Activated CD8-positive, alpha-beta T cell treated with anti-CD3 and anti-CD28 coated beads for 36 hours (primary cell): ENCODE measurements at regions not wholly inside any gene's neighbourhood (a gene's known extent, or its start where the extent isn't known, plus 50 kb on each side); places are given as distances from the start of the nearest gene placed in this dataset.

Experiments
- ATAC-seq: fragments of 200-7000 bp; cut with Tn5 transposase; one replicate; pipeline ENCODE4 v1.10.0; 2021; ENCODE audit warnings: mild to moderate bottlenecking, moderate library complexity
- CTCF ChIA-PET: fragments of 350-600 bp; sonication (Branson Sonifier 250); formaldehyde crosslinking; loops from one replicate; lab custom pipeline; 2021; ENCODE audit warnings: antibody characterized with exemption; lab: Charles Lee
- POLR2A ChIA-PET: fragments of 350-600 bp; sonication (Branson Sonifier 250); formaldehyde crosslinking; loops from one replicate; lab custom pipeline; 2021; ENCODE audit warnings: antibody characterized with exemption; lab: Charles Lee
- DNase-seq: peaks from one replicate; pipeline ENCODE4 v3.0.0-alpha.2; 2020
- H3K27ac Mint-ChIP-seq: one replicate; pipeline ENCODE4 v1.8.0; 2021; ENCODE audit warnings: mild to moderate bottlenecking, mixed read lengths
- H3K27me3 Mint-ChIP-seq: one replicate; pipeline ENCODE4 v1.8.0; 2021; ENCODE audit warnings: mixed read lengths
- H3K36me3 Mint-ChIP-seq: one replicate; pipeline ENCODE4 v1.8.0; 2021; ENCODE audit warnings: low read depth, mixed read lengths
- H3K4me1 Mint-ChIP-seq: one replicate; pipeline ENCODE4 v1.8.0; 2021; ENCODE audit warnings: low read depth, mixed read lengths
- H3K4me3 Mint-ChIP-seq: one replicate; pipeline ENCODE4 v1.8.0; 2021; ENCODE audit warnings: mild to moderate bottlenecking, moderate library complexity, mixed read lengths
- H3K9me3 Mint-ChIP-seq: one replicate; pipeline ENCODE4 v1.8.0; 2021; ENCODE audit warnings: mixed read lengths
- CTCF ChIP-seq: fragments of 200-600 bp; IDR thresholded peaks from one replicate; pipeline ENCODE4 v1.8.0; 2022; ENCODE audit warnings: antibody characterized with exemption, mild to moderate bottlenecking
- intact Hi-C: fragments of 100-400 bp; cut with micrococcal nuclease; formaldehyde crosslinking; loops from one replicate; pipeline ENCODE4 v1.10.0; 2022

GRCh38 chr5:74015716-74016115 lies 389.7 kb downstream of the ARHGEF28 start:
- ATAC-seq (no peak), DNase-seq (no peak)
- no peak overlapping the region for H3K27ac Mint-ChIP-seq
- no peaks in the 10 kb centered on the region for H3K9me3 Mint-ChIP-seq
- ChIA-PET CTCF (interaction anchor here (0.9 kb wide), 1 partner anchor 24 kb away, joined by 3 read pairs; no protein-coding TSS in a partner anchor), POLR2A (no interaction called here)
- no peak for TF ChIP-seq CTCF
- no peaks in the 10 kb centered on the region for H3K36me3 Mint-ChIP-seq
- intact Hi-C loops = no loop called here
- no peak overlapping the region for H3K4me3 Mint-ChIP-seq
- no peaks in the 10 kb centered on the region for H3K4me1 Mint-ChIP-seq
- peaks cover 7% of the 10 kb centered on the region for H3K27me3 Mint-ChIP-seq

DNA sequence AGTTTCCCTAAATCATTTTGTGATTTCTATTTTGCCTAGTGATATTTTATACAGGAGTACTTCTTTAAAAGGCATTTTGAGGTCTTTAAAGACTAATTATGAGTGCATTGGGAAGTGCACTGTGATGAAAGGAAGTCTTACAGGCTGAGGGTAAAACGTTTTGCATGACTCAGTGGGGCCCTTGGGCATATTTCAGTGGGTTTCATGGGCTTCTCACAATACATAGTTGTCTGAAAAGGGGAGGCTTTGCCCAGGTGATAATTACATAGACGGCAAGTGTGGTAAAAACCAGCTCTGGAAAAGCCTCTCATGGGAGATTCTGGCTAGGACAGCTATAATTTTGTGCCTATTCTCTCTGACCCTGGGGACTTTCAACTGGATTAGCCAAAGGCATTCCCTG lies 387.2 kb downstream of the ARHGEF28 start:
- intact Hi-C loops = no loop called here
- no peaks in the 10 kb centered on the region for H3K4me1 Mint-ChIP-seq
- CTCF ChIA-PET = no interaction called here

DNA sequence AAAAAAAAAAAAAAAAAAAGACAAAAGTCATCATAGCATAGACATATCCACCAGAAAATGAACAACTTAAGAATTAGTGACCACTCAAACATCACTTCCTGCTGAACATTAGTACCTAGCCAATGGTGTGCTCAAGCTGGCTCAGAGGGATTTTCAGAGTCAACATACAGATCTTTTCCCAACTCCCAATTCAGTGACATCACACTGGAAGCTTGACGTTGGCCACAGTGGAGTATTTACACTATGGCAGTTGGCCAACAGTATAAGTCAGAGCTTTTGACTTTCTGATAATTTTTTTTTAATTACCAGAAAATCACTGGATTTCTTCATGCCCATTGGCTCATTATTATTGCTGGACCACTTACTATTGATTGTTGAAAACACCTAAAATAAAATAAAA lies 383.5 kb downstream of the ARHGEF28 start:
- Mint-ChIP-seq H3K9me3 (no peaks in the 10 kb centered on the region), H3K27ac (no peak overlapping the region), H3K36me3 (no peaks in the 10 kb centered on the region), H3K4me1 (no peaks in the 10 kb centered on the region), H3K4me3 (no peak overlapping the region), H3K27me3 (peaks cover 21% of the 10 kb centered on the region)
- CTCF ChIA-PET = no interaction called here
- intact Hi-C loops = no loop called here
- TF ChIP-seq CTCF = no peak
- ATAC-seq (no peak), DNase-seq (no peak)
- POLR2A ChIA-PET = no interaction called here

More for the DNA sequence above, 387.2 kb downstream of the ARHGEF28 start:
- ATAC-seq (no peak), DNase-seq (no peak)
- Mint-ChIP-seq H3K27ac (no peak overlapping the region), H3K27me3 (peaks cover 14% of the 10 kb centered on the region), H3K36me3 (no peaks in the 10 kb centered on the region), H3K9me3 (no peaks in the 10 kb centered on the region), H3K4me3 (no peak overlapping the region)
- POLR2A ChIA-PET = no interaction called here
- no peak for TF ChIP-seq CTCF

GRCh38 chr5:74007193-74007592 lies 381.2 kb downstream of the ARHGEF28 start:
- Mint-ChIP-seq H3K27ac (no peak overlapping the region), H3K4me3 (no peak overlapping the region), H3K4me1 (no peaks in the 10 kb centered on the region), H3K27me3 (peaks cover 25% of the 10 kb centered on the region), H3K9me3 (no peaks in the 10 kb centered on the region), H3K36me3 (no peaks in the 10 kb centered on the region)
- intact Hi-C loops = no loop called here
- no peak for DNase-seq
- POLR2A ChIA-PET = no interaction called here
- no peak for ATAC-seq
- CTCF ChIA-PET = no interaction called here
- TF ChIP-seq CTCF = no peak

- Mint-ChIP-seq H3K27me3 (peaks cover 10% of the 10 kb centered on the region), H3K4me1 (no peaks in the 10 kb centered on the region), H3K36me3 (no peaks in the 10 kb centered on the region), H3K4me3 (no peak overlapping the region), H3K27ac (no peak overlapping the region), H3K9me3 (no peaks in the 10 kb centered on the region)
- intact Hi-C loops = no loop called here
- ChIA-PET CTCF (interaction anchor here (0.7 kb wide), 1 partner anchor 97 kb away, joined by 3 read pairs; no protein-coding TSS in a partner anchor), POLR2A (no interaction called here)
- no peak for TF ChIP-seq CTCF
- ATAC-seq (no peak), DNase-seq (no peak)
Observed at GRCh38 chr5:73999297-73999696, 373.3 kb downstream of the ARHGEF28 start.
